ENCODE measurements at regions not wholly inside any gene's neighbourhood (a gene's known extent, or its start where the extent isn't known, plus 50 kb on each side); places are given as distances from the start of the nearest gene placed in this dataset.
"Not testable (repeated sequence)": the region's sequence is repeated elsewhere in the genome, so short reads cannot be mapped to it uniquely, and the experiment has no call there.

DNA sequence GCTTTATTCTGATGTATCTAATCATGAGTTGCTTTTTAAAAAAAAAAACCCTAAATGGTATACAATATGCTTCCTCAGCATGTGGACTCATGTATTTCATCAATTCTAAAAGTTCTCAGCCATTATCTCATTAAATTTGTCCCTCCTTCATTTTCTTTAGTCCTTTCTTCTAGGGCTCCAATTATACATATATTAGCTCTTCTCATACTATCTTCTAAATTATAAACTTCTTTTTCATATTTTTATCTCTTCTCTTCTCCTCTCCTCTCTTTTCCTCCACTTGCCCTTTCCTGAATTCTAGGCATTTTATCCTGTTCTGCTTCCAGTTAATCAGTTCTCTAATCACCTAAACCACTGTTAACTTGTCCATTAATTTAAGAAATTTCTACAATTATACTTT, 55.0 kb upstream of the IL33 start:
- DNase-seq (ENCODE audit: low spot score) = no peak

DNA sequence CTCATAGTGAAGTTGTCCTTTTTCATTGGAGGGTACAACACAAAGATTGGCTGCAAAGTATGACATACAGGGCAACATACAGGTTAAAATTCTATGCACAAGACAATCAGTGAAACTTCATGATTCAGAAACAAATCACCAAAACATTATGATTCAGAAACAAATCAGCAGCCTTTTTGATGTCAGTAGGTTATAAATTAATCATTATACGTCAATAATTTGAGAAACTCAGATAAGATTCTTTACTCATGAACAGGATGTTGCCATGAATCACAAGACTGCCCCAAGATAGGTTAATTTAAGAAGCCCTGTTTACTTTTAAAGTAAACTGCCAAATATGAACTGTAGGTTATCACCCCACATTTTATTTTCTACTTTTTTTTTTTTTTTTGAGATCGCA, 62.2 kb upstream of the IL33 start:
- no peak for DNase-seq (ENCODE audit: low spot score)

GRCh38 chr9:6152788-6153187, 62.8 kb upstream of the IL33 start:
- DNase-seq (ENCODE audit: low spot score) = no peak

DNA sequence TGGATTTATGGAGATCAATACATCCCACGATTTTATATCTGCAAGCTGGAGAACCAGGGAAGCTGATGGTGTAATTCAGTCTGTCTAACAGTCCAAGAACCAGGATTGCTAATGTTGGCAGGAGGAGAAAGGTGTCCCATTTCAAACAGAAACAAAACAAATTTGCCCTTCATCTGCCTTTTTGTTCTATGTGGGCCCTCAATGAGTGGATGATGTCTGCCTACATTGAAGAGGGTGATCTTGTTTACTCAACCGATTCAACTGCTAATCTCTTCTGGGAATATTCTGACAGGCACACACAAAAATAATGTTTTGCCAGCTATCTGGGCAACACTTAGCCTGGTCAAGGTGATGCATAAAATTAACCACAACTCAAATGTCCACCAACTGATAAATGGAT, 65.1 kb upstream of the IL33 start:
- no peak for DNase-seq (ENCODE audit: low spot score)

DNA sequence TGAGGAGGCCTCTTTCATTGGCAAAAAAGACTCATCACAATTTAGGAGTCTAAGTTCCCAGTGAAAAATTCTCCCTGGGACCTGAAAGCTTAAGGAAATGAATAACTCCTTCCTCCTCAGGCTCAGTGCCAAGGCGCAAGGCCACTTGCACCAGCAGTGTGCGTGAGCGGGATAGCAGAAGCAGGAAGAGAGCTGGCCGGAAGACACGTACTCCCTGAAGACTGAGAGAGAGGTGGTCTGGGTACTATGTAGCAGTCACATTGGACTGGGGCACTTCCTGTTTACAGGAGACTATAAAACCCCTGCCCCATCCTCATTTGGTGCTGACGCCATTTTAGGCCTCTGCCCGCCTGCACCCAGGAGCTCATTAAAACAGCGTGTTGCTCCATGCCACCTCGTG, 66.3 kb upstream of the IL33 start:
- no peak for DNase-seq (ENCODE audit: low spot score)

GRCh38 chr9:6147846-6148245, 67.8 kb upstream of the IL33 start:
- DNase-seq (ENCODE audit: low spot score) = no peak

- no peak for DNase-seq (ENCODE audit: low spot score)
Observed at GRCh38 chr9:6144947-6145346, 70.7 kb upstream of the IL33 start.

GRCh38 chr9:6142799-6143454, 72.7 kb upstream of the IL33 start:
- no peak for DNase-seq (ENCODE audit: low spot score)

GRCh38 chr9:6135780-6136179, 79.8 kb upstream of the IL33 start:
- not testable (repeated sequence) for DNase-seq (ENCODE audit: low spot score)

- no peak for DNase-seq (ENCODE audit: low spot score)
Observed at GRCh38 chr9:6134661-6135180, 80.9 kb upstream of the IL33 start.

GRCh38 chr9:6133346-6134063, 82.1 kb upstream of the IL33 start:
- peak; percentile 54 for DNase-seq (ENCODE audit: low spot score)

- no peak for DNase-seq (ENCODE audit: low spot score)
Observed at GRCh38 chr9:6132650-6133049, 83.0 kb upstream of the IL33 start.

DNA sequence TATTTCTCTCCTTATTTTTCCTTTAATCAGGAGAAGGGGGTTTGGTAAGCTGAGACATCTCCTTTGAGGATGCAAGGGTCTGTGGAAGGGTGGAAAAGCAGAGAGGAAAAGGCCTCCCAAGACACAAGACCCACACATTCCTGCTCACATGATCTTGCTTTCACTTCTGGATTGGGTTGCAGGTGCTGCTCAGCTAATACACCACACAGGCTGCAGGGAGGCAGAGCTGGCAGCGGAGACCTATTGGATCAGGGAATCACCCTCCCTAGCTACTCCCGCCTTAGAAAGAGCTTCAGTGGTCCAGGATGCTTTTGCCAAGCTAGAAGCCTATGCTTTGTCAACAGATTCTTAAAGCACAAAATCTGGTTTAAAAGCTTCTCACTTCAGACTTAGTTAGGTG, 87.6 kb upstream of the IL33 start:
- no peak for DNase-seq (ENCODE audit: low spot score)

GRCh38 chr9:6126377-6126776, 89.2 kb upstream of the IL33 start:
- no peak for DNase-seq (ENCODE audit: low spot score)

GRCh38 chr9:6123416-6123815, 92.2 kb upstream of the IL33 start:
- no peak for DNase-seq (ENCODE audit: low spot score)

- no peak for DNase-seq (ENCODE audit: low spot score)
Observed at GRCh38 chr9:6121707-6122106, 93.9 kb upstream of the IL33 start.

GRCh38 chr9:6114424-6114823, 99.0 kb upstream of the RANBP6 start:
- DNase-seq (ENCODE audit: low spot score) = no peak

- DNase-seq (ENCODE audit: low spot score) = no peak
Observed at GRCh38 chr9:6113819-6114218, 98.4 kb upstream of the RANBP6 start.

- DNase-seq (ENCODE audit: low spot score) = no peak
Observed at GRCh38 chr9:6113312-6113711, 97.9 kb upstream of the RANBP6 start.

- DNase-seq (ENCODE audit: low spot score) = no peak
Observed at GRCh38 chr9:6109986-6110385, 94.6 kb upstream of the RANBP6 start.

- DNase-seq (ENCODE audit: low spot score) = no peak
Observed at GRCh38 chr9:6109571-6109970, 94.1 kb upstream of the RANBP6 start.

DNA sequence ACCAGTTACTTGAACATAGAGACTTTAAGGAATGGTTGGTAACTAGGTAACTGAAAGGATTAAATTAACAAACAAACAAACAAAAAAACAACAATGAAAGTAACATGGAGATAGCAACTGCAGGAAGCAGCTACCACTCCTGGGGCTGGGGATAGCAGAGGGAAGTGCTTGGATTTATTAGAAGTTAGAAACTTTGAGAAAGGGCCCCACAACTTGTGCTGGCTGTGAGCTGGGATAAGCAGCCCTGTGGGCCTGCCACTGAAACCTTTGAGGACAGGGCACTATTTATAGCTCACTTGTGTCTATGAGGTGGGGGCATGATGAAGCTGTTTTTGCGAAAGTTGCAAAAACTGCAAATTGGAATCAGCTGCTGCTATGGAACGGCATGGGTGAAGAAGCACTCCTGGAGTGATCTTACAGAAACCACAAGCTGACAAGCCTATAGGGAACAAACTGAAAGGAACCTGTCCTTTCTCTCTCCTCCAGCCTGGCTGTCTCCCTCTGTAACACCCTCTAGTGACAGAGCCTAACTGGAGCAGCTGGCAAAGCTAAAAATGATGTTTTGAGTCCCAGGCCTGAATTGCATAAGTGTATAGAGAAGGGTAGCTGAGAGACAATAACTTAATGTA, 91.4 kb upstream of the RANBP6 start:
- no peak for DNase-seq (ENCODE audit: low spot score)

DNA sequence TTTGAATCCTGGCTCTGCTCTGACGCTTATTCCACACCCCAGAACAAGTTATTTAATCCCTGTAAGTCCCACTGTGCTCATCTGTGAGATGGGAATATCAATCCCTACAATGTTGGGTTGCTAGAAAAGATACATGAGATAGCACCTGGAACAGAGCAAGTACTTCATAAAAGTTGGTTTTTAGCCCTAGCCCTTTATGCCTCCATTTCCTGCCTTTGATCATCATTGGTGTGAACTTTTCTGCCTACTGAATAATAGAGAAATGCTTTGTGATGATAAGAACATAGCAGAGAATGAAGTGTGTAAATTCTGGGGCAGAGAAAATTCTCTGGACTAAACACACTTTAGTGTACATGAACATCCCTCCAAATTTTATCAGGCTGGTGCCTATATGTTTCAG, 90.3 kb upstream of the RANBP6 start:
- DNase-seq (ENCODE audit: low spot score) = no peak

All from ureter (tissue), 1 donor.